Astrocyte (in vitro differentiated cells and primary cell): ENCODE measurements at regions not wholly inside any gene's neighbourhood (a gene's known extent, or its start where the extent isn't known, plus 50 kb on each side); places are given as distances from the start of the nearest gene placed in this dataset.

Experiments
- EZH2 ChIP-seq: IDR thresholded peaks from 2 replicates; pipeline ENCODE4 v1.6.1; 2012; ENCODE audit warnings: mild to moderate bottlenecking, low read length, inconsistent platforms; ENCODE audit not compliant: insufficient read depth
- TF ChIP-seq, protein P1 (sequence below): IDR thresholded peaks from 2 replicates; pipeline ENCODE4 v1.5.1; 2011; ENCODE audit warnings: low read depth, mild to moderate bottlenecking, inconsistent platforms, low read length, moderate library complexity; ENCODE audit not compliant: insufficient read depth

- TF ChIP-seq, protein P1, sequence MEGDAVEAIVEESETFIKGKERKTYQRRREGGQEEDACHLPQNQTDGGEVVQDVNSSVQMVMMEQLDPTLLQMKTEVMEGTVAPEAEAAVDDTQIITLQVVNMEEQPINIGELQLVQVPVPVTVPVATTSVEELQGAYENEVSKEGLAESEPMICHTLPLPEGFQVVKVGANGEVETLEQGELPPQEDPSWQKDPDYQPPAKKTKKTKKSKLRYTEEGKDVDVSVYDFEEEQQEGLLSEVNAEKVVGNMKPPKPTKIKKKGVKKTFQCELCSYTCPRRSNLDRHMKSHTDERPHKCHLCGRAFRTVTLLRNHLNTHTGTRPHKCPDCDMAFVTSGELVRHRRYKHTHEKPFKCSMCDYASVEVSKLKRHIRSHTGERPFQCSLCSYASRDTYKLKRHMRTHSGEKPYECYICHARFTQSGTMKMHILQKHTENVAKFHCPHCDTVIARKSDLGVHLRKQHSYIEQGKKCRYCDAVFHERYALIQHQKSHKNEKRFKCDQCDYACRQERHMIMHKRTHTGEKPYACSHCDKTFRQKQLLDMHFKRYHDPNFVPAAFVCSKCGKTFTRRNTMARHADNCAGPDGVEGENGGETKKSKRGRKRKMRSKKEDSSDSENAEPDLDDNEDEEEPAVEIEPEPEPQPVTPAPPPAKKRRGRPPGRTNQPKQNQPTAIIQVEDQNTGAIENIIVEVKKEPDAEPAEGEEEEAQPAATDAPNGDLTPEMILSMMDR, result no peak
- TF ChIP-seq EZH2, result no peak
These were observed 65.3 kb upstream of the SMNDC1 start for GRCh38 chr10:110370006-110370405.
